ENCODE measurements at regions not wholly inside any gene's neighbourhood (a gene's known extent, or its start where the extent isn't known, plus 50 kb on each side); places are given as distances from the start of the nearest gene placed in this dataset.

DNA sequence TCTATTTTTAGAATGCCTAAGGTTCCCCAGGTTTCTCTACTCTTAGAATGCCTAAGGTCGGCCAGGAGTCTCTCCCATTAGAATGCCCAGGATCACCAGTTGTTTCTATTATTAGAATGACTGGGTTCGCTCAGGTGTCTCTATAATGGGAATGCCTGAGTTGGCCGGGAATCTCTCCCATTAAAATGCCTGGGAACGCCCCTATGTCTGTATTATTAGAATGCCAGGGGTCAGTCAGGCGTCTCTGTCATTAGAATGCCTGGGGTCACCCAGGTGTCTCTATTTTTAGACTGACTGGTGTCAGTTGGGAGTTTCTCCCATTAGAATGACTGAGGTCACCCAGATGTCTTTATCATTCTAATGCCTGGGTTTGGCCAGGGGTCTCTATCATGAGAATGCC is 2252.5 kb downstream of the TP53TG3F start:
- no peak for DNase-seq (ENCODE audit: low read depth in 4 of 4, low spot score in 2 of 4)

DNA sequence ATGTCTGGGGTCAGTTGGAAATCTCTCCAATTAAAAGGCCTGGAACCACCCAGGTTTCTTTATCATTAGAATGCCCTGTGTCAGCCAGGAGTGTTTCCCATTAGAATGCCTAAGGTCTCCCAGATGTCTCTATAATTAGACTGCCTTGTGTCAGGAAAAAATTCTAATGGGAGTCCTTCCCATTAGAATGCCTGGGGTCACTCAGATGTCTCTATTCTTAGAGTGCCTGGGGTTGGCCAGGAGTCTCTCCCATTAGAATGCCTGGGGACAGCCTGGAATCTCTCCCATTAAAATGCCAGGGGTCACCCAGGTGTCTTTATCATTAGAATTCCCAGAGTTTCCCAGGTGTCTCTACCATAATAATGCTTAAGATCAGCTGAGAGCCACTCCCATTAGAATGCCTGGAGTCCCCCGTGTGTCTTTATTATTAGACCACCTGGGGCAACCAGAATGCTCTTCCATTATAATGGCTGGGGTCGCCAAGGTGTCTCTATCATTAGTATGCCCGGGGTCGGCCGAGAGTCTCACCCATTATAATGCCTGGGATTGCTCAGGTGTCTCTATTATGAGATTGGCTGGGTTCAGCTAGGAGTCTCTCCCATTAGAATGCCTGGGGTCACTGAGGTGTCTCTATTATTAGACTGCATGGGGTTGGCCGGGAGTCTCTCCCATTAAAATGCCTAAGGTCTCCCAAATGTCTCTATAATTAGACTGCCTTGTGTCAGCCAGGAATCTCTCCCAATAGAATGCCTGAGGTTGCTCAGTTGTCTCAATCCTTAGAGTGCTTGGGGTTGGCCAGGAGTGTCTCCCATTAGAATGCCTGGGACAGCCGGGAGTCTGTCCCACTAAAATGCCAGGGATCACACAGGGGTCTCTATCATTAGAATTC is 2254.6 kb downstream of the TP53TG3F start:
- DNase-seq (ENCODE audit: low read depth in 4 of 4, low spot score in 2 of 4): no peak

DNA sequence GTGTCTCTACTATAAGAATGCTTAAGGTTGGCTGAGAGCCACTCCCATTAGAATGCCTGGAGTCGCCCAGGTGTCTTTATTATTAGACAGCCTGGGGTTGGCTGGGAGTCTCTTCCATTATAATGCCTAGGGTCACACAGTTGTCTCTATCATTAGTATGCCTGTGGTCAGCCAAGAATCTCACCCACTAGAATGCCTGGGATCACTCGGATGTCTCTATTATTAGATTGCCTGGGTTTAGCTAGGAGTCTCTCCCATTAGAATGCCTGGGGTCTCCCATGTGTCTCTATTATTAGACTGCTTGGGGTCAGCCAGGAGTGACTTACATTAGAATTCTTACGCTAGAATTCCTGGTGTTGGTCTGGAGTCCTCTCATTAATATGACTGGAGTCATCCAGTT is 2255.3 kb downstream of the TP53TG3F start:
- DNase-seq (ENCODE audit: low read depth in 4 of 4, low spot score in 2 of 4): no peak

DNA sequence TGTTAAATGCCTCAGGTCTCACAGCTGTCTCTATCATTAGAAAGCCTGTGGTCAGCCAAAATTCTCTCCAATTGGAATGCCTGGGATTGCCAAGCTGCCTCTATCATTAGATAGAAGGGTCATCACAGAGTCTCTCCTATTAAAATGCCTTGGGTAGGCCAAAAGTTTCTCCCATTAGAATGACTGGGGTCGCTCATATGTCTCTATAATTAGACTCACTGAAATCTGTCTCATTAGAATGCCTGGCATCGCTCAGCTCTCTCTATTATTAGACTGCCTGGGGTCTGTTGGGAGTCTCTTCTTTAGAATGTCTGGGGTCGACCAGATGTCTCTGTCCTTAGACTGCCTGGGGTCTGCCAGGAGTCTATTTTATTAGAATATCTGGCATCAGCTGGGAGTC is 2265.1 kb downstream of the TP53TG3F start:
- DNase-seq (ENCODE audit: low read depth in 4 of 4, low spot score in 2 of 4): no peak

DNA sequence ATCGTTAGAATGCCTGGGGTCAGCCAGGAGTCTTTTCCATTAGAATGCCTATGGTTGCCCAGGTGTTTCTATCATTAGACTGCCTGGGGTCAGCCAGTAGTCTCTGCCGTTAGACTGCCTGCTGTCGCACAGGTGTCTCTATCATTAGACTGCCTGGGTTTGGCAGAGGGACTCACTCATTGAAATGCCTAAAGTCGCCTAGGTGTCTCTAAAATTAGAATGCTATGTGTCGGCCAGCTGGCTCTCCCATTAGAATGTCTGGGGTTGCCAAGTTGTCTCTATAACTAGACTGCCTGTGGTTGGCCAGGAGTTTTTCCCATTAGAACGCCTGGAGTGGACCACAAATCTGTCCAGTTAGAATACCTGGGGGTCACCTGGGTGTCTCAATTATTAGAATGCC is 2266.5 kb downstream of the TP53TG3F start:
- DNase-seq (ENCODE audit: low read depth in 4 of 4, low spot score in 2 of 4): no peak

DNA sequence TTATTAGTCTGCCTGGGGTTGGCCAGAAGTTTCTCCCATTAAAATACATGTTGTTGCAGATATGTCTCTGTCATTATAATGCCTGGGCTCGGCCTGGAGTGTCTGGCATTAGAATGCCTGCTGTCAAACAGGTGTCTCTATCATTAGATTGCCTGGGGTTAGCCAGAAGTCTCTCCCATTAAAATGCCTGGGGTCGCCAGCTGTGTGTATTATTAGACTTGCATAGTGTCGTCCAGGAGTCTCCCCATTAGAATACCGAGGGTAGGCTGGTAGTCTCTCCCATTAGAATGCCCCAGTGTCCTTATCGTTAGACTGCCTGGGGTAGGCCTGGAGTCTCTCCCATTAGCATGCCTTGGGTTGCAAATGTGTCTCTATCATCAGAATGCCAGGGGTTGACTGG is 2270.8 kb downstream of the TP53TG3F start:
- DNase-seq (ENCODE audit: low read depth in 4 of 4, low spot score in 2 of 4): no peak

DNA sequence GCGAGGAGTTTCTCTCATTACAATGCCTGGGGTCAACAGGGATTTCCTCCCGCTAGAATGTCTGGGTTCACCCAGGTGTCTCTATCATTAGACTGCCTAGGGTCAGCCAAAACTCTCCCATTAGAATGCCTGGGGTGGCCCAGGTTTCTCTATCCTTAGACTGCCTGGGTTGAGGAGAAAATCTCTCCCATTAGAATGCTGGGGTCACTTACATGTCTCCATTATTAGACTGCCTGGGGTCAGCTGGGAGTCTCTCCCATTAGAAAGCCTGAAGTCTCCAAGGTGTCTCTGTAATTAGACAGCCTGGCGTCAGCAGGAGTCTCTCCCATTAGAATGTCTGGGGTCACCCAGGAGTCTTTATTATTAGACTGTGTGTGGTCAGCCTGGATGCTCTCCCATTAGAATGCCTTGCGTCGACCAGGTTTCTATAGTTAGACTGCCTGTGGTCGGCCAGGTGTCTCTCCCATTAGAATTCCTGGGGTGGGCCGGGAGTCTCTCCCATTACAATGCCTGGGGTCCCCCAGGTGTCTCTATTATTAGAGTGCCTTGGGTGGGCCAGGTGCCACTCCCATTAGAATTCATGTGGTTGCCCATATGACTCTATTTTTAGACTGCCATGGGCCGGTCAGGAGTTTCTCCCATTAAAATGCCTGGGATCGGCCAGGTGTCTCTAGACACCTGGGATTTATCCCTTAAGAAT is 2272.1 kb downstream of the TP53TG3F start:
- DNase-seq (ENCODE audit: low read depth in 4 of 4, low spot score in 2 of 4): no peak

DNA sequence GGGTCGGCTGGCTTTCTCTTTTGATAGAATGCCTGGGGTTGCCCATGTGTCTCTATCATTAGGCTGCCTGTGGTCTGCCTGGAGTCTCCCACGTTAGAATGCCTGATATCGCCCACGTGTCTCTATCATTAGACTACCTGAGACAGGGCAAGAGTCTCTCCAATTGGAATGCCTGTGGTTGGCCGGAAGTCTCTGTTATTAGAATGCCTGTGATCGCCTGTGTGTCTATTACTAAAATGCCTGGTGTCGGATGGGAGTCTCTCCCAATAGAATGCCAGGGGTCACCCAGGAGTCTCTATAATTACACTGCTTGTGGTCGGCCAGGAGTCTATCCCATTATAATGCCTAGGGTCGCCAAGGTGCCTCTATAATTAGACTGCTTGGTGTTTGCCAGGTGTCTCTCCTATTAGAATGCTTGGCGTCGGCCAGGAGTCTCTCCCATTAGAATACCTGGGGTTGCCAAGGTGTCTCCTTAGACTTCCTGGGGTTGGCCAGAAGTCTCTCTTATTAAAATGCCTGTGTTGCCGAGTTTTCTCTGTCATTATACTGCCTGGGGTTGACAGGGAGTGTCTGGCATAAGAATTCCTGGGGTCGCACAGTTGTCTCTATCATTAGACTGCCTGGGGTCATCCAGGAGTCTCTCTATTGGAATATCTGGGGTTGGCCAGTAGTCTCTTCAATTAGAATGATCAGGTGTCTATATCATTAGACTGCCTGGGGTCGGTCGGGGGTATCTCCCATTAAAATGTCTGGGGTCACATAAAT is 2272.8 kb downstream of the TP53TG3F start:
- no peak for DNase-seq (ENCODE audit: low read depth in 4 of 4, low spot score in 2 of 4)

DNA sequence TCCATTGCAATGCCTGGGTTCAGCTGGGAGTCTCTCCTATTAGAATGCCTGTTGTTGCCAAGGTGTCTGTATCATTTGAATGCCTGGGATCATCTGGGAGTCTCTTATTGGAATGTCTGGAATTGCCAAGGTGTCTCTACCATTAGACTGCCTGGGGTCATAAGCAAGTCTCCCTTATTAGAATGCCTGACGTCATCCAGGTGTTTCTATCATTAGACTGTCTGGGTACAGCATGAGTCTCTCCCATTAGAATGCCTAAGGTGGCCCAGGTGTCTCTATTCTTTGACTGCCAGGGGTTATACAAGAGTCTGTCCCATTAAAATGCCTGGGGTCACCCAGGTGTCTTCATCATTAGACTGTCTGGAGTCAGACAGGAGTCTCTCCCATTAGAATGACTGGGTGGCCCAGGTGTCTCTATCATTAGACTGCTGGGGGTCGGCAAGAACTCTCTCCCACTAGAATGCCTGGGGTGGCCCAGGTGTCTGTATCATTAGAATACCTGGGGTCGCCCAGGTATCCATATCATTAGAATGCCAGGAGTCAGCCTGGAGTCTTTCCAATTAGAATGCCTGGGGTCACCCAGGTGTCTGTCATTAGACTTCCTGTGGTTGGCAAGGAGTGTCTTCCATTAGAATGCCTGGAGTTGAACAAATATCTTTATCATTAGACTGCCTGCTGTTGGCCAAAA is 2274.0 kb downstream of the TP53TG3F start:
- DNase-seq (ENCODE audit: low read depth in 4 of 4, low spot score in 2 of 4): no peak

DNA sequence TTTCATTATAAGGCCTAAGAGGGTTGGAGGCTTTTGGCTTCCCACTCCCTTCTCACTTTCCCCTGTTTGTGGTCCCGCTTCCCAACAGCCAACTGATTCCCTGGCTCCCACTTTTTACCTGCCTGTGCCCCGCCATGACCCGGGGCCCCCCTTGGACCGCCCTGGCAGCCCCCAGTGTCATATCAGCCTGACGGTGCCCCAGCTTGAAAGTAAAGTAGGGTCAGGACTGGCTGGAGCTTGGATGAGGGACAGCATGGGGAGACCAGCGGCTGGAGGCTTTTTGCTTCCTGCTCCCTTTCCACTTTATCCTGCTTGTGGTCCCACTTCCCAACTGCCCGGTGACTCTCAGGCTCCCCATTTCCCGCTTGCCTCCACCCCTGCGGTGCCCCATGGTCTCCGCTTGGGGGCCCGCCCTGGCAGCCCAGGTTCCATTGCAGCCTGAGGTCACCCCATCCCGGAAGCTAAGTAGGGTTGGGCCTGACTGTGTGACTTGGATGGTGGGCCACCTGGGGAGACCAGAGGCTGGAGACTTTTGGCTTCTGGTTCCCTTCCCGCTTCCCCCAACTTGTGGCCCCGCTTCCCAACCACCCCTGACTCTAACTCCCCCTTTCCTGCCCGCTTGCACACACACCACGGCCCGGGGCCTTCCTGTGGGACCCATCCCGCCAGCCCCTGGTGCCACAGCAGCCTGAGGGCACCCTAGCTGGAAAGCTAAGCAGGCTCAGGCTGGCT is 2274.7 kb downstream of the TP53TG3F start:
- DNase-seq (ENCODE audit: low read depth in 4 of 4, low spot score in 2 of 4): no peak

DNA sequence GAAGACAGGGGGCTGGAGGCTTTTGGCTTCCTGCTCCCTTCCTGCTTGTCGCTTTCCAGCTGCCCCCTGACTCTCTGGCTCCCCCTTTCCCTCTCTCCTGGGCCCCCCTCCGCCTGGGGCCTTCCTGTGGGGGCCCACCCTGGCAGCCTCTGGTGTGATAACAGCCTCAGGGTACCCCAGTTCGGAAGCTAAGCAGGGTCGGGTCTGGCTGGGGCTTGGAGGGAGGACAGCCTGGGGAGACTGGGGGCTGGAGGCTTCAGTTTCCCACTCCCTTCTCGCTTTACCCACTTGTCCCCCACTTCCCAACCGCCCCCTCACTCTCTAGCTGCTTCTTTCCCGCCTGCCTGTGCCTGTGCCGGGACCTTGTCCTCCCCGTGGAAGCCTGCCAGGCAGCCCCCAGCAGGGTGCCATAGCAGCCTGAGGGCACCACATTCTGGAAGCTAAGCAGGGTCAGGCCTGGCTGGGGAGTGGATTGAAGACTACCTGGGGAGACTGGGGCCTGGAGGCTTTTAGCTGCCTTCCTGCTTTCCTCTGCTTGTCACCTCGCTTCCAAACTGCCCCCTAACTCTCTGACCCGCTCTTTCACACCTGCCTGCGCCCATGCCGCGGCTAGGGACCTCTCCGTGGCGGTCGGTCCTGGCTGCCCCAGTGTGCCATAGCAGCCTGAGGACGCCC is 2275.5 kb downstream of the TP53TG3F start:
- no peak for DNase-seq (ENCODE audit: low read depth in 4 of 4, low spot score in 2 of 4)

DNA sequence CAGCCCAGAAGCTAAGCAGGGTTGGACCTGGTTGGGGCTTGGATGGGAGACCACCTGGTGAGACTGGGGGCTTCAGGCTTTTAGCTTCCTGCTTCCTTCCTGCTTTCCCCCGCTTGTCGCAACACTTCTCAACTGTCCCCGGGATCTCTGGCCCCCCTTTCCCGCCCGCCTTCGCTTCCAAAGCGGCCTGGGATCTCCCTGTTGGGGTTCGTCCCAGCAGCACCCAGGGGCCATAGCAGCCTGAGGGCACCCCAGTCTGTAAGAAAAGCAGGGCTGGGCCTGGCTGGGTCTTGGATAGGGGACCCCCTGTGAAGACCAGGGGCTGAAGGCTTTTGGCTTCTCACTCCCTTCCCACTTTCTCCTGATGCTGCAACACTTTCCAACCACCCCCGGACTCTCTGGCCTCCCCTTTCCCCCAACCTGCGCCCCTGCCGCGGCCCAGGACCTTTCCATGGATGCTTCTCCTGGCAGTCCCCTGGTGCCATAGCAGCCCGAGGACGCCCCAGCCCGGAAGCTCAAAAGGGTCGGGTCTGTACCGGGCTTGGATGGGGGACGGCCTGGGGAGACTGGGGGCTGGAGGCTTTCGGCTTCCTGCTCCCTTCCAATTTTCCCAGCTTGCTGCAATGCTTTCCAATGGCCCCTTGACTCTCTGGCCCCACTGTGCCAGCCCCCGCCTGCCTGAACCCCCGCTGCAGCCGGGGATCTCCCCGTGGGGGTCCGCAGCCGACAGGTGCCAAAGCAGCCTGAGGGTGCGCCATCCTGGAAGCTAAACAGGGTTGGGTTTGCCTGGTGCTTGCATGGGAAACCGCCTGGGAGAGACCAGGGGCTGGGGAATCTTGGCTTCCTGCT is 2276.2 kb downstream of the TP53TG3F start:
- no peak for DNase-seq (ENCODE audit: low read depth in 4 of 4, low spot score in 2 of 4)

DNA sequence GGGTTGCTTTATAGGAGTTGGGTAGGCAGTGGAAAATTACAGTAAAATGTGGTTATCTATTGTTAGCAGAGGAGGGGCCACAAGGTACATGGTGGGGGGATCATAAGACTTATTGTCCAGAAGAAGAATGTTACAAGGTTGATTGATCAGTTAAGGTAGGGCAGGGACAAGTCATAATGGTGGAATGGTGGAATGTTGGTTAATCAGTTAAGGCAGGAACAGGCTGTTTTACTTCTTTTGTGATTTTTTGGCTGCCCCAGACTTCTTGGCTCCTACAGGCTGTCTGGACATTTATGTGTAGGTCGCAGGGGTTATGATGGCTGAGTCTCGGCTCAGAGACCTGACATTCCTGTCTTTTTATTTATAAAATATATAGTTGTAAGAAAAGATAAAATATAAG is 2277.1 kb downstream of the TP53TG3F start:
- no peak for DNase-seq (ENCODE audit: low read depth in 4 of 4, low spot score in 2 of 4)

DNA sequence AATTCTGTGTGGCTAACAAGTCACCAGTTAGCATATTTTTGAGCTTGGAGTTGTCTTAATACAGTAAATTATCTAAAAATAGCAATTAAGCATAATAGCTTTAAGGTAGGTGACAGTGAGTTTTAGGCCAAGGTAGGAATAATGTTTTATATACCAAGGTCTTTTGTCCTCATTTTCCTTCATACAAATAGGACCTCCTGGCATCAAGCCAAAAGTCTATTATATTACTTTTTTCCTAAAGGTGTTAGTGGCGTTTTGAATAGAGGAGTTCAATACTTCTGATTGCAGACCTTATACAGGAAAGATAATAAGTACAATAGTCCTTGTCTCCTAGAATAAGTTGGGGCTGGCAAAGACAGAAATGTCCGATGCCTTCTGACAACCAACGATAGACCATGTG is 2277.7 kb downstream of the TP53TG3F start:
- DNase-seq (ENCODE audit: low read depth in 4 of 4, low spot score in 2 of 4): no peak

DNA sequence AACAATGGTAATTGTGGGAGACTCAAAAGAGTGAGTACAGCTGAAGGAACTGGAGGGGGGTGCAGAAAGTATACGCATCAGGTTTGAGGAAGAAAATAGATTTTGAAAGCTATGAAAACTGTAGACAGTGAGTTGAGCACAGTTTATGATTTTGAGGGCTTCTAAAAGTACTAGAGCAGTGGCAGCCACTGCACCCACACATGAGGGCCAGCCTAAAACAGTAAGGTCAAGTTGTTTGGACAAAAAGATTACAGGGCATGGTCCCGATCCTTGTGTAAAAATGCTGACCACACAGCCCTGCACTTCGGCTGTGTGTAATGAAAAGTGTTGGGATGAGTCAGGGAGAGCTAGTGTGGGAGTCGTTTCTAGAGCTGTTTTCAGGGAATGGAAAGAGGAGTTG is 2282.1 kb downstream of the TP53TG3F start:
- DNase-seq (ENCODE audit: low read depth in 4 of 4, low spot score in 2 of 4): no peak

DNA sequence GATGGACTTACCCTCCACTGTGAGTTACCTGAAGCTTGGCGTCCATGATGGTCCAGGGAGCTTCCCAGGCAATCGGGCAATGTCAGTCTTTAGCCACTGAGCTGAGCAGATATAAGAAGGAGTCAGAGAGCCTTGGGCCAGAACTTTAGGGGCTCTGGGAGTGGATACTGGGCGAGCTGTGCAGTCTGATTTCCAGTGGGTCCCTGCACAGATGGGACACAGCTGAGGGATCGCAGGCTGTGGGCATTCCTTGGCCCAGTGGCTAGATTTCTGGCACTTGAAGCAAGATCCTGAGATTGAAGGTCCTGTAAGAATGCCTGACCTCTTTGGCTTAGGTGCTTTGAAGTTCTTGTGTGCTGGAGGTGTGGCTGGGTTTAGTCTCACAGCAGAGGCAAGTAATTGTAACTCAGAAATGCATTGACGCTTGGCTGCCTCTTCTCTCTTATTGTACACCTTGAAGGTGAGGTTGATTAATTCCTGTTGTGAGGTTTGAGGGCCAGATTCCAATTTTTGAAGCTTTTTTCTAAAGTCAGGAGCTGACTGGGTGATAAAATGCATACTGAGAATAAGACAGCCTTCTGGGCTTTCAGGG is 2283.8 kb downstream of the TP53TG3F start:
- DNase-seq (ENCODE audit: low read depth in 4 of 4, low spot score in 2 of 4): no peak

DNA sequence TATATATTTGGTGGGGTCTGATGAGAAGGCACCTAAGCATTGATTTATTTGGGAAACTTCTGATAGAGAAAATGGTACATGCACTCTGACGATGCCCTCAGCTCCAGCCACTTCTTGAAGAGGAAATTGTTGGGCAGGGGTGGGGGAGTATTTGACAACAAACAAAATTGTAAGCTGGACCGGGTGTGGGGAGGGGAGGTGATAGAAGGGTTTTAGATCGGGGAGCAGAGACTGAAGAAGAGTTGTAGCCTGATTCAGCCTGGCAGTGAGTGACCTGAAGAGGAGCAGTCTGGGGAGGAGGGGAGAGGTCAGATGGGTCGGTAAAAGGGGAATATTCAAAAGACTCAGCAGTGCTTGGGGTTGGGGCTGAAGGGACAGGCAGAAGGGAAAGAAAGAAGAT is 2284.7 kb downstream of the TP53TG3F start:
- DNase-seq (ENCODE audit: low read depth in 4 of 4, low spot score in 2 of 4): no peak

DNA sequence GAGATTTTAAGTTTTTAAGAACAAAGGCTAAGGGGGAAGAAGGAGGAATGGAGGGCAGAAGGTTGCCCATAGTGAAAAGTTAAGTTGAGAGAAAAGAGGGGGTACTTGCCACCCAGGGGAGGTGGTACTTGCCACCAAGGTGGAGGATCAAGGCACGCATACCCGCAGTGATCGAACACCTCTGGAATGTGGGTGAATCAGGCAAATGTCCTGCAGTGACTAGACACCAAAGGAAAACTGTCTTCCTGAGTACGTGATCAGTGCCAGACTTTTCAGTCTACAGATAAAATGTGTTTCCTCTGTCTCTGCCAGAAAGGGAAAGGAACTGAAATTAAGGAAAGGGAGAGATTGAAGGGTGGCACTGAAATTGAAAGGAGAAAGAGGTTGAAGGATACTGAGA is 2285.3 kb downstream of the TP53TG3F start:
- no peak for DNase-seq (ENCODE audit: low read depth in 4 of 4, low spot score in 2 of 4)

All from left renal cortex interstitium (tissue), 4 donors.